HepG2 (cell line): ENCODE measurements at regions not wholly inside any gene's neighbourhood (a gene's known extent, or its start where the extent isn't known, plus 50 kb on each side); places are given as distances from the start of the nearest gene placed in this dataset.

Experiments
- ATAC-seq: fragments of 200-7000 bp; cut with Tn5 transposase; 3 replicates; pipeline ENCODE4 v1.9.1; 2020; ENCODE audit warnings: mild to moderate bottlenecking, moderate library complexity
- BruUV-seq: library from RNA; stranded (reverse); fragments of 400-500 nt; replicated peaks from 2 replicates; lab custom pipeline; 2021; lab: Mats Ljungman, UMichigan
- CTCF ChIA-PET: fragments of 300-600 bp; formaldehyde crosslinking; extraction: SDS; loops from one replicate; lab custom pipeline; 2021; ENCODE audit warnings: low total read pairs, inconsistent platforms, low intra/inter-chr PET ratio; lab: Yijun Ruan, JAX
- POLR2A ChIA-PET: fragments of 350-600 bp; sonication (Branson Sonifier 250); formaldehyde crosslinking; loops from one replicate; lab custom pipeline; 2020; ENCODE audit warnings: antibody characterized with exemption, inconsistent platforms; lab: Yijun Ruan, JAX
- DNase-seq: peaks from one replicate; pipeline ENCODE4 v3.0.0-alpha.2; 2015; ENCODE audit warnings: low spot score
- FAIRE-seq: peaks from 3 replicates; lab custom pipeline; 2011; peaks lifted over from hg19 to GRCh38; lab: Jason Lieb, UNC
- H2AFZ ChIP-seq: one replicate; pipeline ENCODE4 v1.6.1; 2011; ENCODE audit warnings: low read length, inconsistent platforms
- H3K27ac ChIP-seq: fragments of 300-600 bp; 3 replicates; pipeline ENCODE4 v1.8.0; 2011; ENCODE audit warnings: mixed run types, mild to moderate bottlenecking, mixed read lengths, low read length, inconsistent platforms; ENCODE audit not compliant: insufficient read depth; ENCODE audit errors: extremely low read length
- H3K27me3 ChIP-seq, 2 experiments: fragments of 200-600 bp in 1 of 2; 2 replicates in 1 of 2; 3 replicates in 1 of 2; pipeline versions ENCODE4 v1.6.0 to v1.8.0; 2011; ENCODE audit warnings: low read length in 2 of 2, mild to moderate bottlenecking in 2 of 2, moderate library complexity in 2 of 2, inconsistent platforms in 1 of 2; ENCODE audit not compliant: insufficient read depth in 2 of 2, control insufficient read depth in 1 of 2
- H3K36me3 ChIP-seq, 2 experiments: fragments of 200-600 bp in 1 of 2; replicated peaks in 1 of 2; 2 replicates in 1 of 2; 3 replicates in 1 of 2; pipeline versions ENCODE4 v1.5.1 to v1.8.0; 2011; ENCODE audit warnings: low read length in 2 of 2, inconsistent platforms in 1 of 2; ENCODE audit not compliant: insufficient read depth in 2 of 2, control insufficient read depth in 1 of 2
- H3K4me1 ChIP-seq: 2 replicates; pipeline ENCODE4 v1.5.1; 2012; ENCODE audit warnings: low read length, inconsistent platforms; ENCODE audit not compliant: insufficient read depth
- H3K4me2 ChIP-seq: 2 replicates; pipeline ENCODE4 v1.6.0; 2011; ENCODE audit warnings: low read depth, low read length, inconsistent platforms
- H3K4me3 ChIP-seq, 3 experiments: fragments of 200-600 bp in 1 of 3; sonication (generic), shearing (Covaris generic) in 1 of 3; replicated peaks in 1 of 3; 2 replicates each; pipeline ENCODE4 v1.5.1; 2011 to 2016; ENCODE audit warnings: low read length in 3 of 3, inconsistent platforms in 2 of 3, low read depth in 2 of 3, mild to moderate bottlenecking in 2 of 3, control low read depth in 1 of 3, mixed read lengths in 1 of 3; ENCODE audit not compliant: insufficient read depth in 1 of 3
- H3K79me2 ChIP-seq: one replicate; pipeline ENCODE4 v1.6.1; 2011; ENCODE audit warnings: low read length, inconsistent platforms; ENCODE audit not compliant: insufficient read depth
- H3K9ac ChIP-seq: 2 replicates; pipeline ENCODE4 v1.6.0; 2011; ENCODE audit warnings: mild to moderate bottlenecking, low read depth, low read length, inconsistent platforms; ENCODE audit not compliant: insufficient read depth
- H3K9me3 ChIP-seq: 2 replicates; pipeline ENCODE4 v1.5.1; 2012; ENCODE audit warnings: mild to moderate bottlenecking, low read length
- H4K20me1 ChIP-seq: 2 replicates; pipeline ENCODE4 v1.6.0; 2011; ENCODE audit warnings: inconsistent platforms, mild to moderate bottlenecking, low read length, moderate library complexity; ENCODE audit not compliant: insufficient read depth
- CEBPB ChIP-seq: IDR thresholded peaks from 2 replicates; pipeline ENCODE4 v1.6.1; 2011; ENCODE audit warnings: low read depth, low read length, improper control_type of control experiment, borderline replicate concordance
- MAFF ChIP-seq: IDR thresholded peaks from 2 replicates; pipeline ENCODE4 v1.6.1; 2011; ENCODE audit warnings: low read depth, low read length, improper control_type of control experiment
- PCBP2 ChIP-seq: fragments of 200-400 bp; formaldehyde crosslinking; optimal IDR thresholded peaks from 2 replicates; pipeline ENCODE3; 2018; ENCODE audit warnings: low read length, low read depth; ENCODE audit not compliant: poor library complexity, severe bottlenecking
- PTBP1 ChIP-seq: fragments of 200-400 bp; formaldehyde crosslinking; IDR thresholded peaks from 2 replicates; pipeline ENCODE4 v1.6.1; 2018; ENCODE audit warnings: low read length, low read depth; ENCODE audit not compliant: poor library complexity, severe bottlenecking
- WIZ ChIP-seq: sonication (generic); formaldehyde crosslinking; IDR thresholded peaks from 2 replicates; pipeline ENCODE4 v1.5.1; 2020; ENCODE audit warnings: mild to moderate bottlenecking, missing genetic modification reagents
- XRCC5 ChIP-seq: fragments of 200-400 bp; formaldehyde crosslinking; optimal IDR thresholded peaks from 2 replicates; pipeline ENCODE3; 2017; ENCODE audit warnings: mild to moderate bottlenecking, low read length
- ZBTB38 ChIP-seq: sonication (generic); formaldehyde crosslinking; IDR thresholded peaks from 2 replicates; pipeline ENCODE4 v1.5.1; 2020; ENCODE audit warnings: mild to moderate bottlenecking, missing genetic modification reagents
- ZNF614 ChIP-seq: IDR thresholded peaks from 2 replicates; pipeline ENCODE4 v1.6.1; 2018; ENCODE audit warnings: missing biosample characterization, missing genetic modification reagents, inconsistent platforms, borderline replicate concordance
- WGBS: methylation state at CpG from one replicate; pipeline ENCODE4 v1.1.6; 2017; ENCODE audit warnings: low lambda C conversion rate; 5-methylcytosine and 5-hydroxymethylcytosine counted together
- in situ Hi-C: cut with HindIII; loops from 2 replicates; pipeline ENCODE4 v1.10.0; 2017; ENCODE audit warnings: low pct_unique_long_range_greater_than_20kb; ENCODE audit not compliant: extremely low pct_ligation_motif_present
- intact Hi-C: fragments of 100-400 bp; cut with micrococcal nuclease; formaldehyde crosslinking; loops from one replicate; pipeline ENCODE4 v1.10.0; 2022; ENCODE audit not compliant: unreplicated experiment
- TF ChIP-seq, protein P1 (sequence below): IDR thresholded peaks from 2 replicates; pipeline ENCODE4 v1.6.1; 2016; ENCODE audit warnings: missing biosample characterization, missing genetic modification reagents, low read depth
- TF ChIP-seq, protein P2 (sequence below): sonication (generic); formaldehyde crosslinking; IDR thresholded peaks from 2 replicates; pipeline ENCODE4 v1.4.0; 2020; ENCODE audit warnings: mild to moderate bottlenecking, low read depth, missing genetic modification reagents
- TF ChIP-seq, protein P3 (sequence below): sonication (generic); formaldehyde crosslinking; IDR thresholded peaks from 2 replicates; pipeline ENCODE4; 2020; ENCODE audit warnings: missing genetic modification reagents, mild to moderate bottlenecking, borderline replicate concordance
- TF ChIP-seq, protein P4 (sequence below): sonication (generic); formaldehyde crosslinking; IDR thresholded peaks from 2 replicates; pipeline ENCODE4 v1.4.0; 2020; ENCODE audit warnings: missing genetic modification reagents, borderline replicate concordance

DNA sequence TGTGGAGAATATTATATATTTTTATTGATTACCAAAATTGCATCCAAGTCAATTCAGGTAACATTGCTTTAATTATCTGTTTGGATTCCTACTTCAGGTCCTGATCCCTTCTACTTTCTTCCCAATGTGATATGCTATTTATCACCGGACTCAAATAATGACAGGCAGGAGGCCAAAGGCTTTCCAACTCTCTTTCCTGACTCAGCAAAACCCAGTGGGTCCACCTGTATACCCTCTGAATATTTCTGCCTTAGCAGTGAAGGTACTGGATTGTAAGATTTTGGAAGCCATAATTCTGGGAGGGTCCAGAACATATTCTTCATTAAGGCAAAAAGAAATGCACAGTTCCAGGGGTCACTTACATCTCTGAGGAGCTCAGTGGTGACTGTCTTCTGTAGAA, 260.2 kb upstream of the UBASH3B start (continued):
- TF ChIP-seq ZBTB38 (CRISPR knock-in tag) (no peak), PTBP1 (no peak), PCBP2 (no peak)
- TF ChIP-seq, protein P1, sequence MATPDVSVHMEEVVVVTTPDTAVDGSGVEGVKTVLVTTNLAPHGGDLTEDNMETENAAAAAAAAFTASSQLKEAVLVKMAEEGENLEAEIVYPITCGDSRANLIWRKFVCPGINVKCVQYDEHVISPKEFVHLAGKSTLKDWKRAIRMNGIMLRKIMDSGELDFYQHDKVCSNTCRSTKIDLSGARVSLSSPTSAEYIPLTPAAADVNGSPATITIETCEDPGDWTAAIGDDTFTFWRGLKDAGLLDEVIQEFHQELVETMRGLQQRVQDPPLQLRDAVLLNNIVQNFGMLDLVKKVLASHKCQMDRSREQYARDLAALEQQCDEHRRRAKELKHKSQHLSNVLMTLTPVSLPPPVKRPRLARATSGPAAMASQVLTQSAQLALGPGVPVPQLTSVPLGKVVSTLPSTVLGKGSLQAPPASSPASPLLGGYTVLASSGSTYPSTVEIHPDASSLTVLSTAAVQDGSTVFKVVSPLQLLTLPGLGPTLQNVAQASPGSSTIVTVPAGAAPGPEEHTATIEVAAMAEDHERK (CRISPR knock-in tag), result no peak

DNA sequence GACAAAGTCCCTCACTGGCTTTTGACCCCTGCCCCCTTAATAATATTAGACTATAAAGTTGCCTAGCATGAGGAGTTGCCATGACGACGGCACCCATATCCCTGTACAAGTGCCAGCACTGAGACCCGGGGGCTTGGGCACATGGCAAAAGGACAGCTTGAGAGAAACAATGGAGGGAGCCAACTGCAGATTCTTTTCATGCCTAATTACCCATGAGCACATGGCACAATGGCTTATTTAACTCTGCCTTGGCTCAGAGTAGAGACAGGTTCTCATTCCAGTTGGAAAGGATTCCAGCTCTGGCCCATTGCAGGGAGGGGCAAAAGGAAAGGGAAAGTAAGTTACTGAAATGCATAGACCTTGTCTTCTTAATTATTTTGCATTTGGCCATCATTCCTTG, 261.2 kb upstream of the UBASH3B start:
- Histone ChIP-seq H3K79me2 (no peaks in the 10 kb centered on the region), H3K9me3 (no peaks in the 10 kb centered on the region), H4K20me1 (no peaks in the 10 kb centered on the region), H3K4me2 (no peak overlapping the region), H3K27ac (no peak overlapping the region), H3K27me3 (no peaks in the 10 kb centered on the region), H3K4me1 (no peaks in the 10 kb centered on the region), H3K36me3 (no peaks in the 10 kb centered on the region), H3K4me3 (no peak overlapping the region), H2AFZ (no peak overlapping the region), H3K9ac (no peak overlapping the region)
- 58% methylated on average over 3 of the region's 3 CpGs for WGBS
- ChIA-PET CTCF (no interaction called here), POLR2A (no interaction called here)
- no peak for FAIRE-seq
- intact Hi-C loops (no loop called here), in situ Hi-C loops (no loop called here)
- BruUV-seq, result no TSS peak
- ATAC-seq, result no peak
- no peak for DNase-seq
- TF ChIP-seq ZNF614 (no peak), MAFF (no peak), CEBPB (no peak), WIZ (CRISPR knock-in tag) (no peak), XRCC5 (no peak)
- TF ChIP-seq, protein P2, sequence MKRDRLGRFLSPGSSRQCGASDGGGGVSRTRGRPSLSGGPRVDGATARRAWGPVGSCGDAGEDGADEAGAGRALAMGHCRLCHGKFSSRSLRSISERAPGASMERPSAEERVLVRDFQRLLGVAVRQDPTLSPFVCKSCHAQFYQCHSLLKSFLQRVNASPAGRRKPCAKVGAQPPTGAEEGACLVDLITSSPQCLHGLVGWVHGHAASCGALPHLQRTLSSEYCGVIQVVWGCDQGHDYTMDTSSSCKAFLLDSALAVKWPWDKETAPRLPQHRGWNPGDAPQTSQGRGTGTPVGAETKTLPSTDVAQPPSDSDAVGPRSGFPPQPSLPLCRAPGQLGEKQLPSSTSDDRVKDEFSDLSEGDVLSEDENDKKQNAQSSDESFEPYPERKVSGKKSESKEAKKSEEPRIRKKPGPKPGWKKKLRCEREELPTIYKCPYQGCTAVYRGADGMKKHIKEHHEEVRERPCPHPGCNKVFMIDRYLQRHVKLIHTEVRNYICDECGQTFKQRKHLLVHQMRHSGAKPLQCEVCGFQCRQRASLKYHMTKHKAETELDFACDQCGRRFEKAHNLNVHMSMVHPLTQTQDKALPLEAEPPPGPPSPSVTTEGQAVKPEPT (CRISPR knock-in tag), result no peak
- TF ChIP-seq, protein P3, sequence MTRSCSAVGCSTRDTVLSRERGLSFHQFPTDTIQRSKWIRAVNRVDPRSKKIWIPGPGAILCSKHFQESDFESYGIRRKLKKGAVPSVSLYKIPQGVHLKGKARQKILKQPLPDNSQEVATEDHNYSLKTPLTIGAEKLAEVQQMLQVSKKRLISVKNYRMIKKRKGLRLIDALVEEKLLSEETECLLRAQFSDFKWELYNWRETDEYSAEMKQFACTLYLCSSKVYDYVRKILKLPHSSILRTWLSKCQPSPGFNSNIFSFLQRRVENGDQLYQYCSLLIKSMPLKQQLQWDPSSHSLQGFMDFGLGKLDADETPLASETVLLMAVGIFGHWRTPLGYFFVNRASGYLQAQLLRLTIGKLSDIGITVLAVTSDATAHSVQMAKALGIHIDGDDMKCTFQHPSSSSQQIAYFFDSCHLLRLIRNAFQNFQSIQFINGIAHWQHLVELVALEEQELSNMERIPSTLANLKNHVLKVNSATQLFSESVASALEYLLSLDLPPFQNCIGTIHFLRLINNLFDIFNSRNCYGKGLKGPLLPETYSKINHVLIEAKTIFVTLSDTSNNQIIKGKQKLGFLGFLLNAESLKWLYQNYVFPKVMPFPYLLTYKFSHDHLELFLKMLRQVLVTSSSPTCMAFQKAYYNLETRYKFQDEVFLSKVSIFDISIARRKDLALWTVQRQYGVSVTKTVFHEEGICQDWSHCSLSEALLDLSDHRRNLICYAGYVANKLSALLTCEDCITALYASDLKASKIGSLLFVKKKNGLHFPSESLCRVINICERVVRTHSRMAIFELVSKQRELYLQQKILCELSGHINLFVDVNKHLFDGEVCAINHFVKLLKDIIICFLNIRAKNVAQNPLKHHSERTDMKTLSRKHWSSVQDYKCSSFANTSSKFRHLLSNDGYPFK (CRISPR knock-in tag), result no peak
- TF ChIP-seq, protein P4, sequence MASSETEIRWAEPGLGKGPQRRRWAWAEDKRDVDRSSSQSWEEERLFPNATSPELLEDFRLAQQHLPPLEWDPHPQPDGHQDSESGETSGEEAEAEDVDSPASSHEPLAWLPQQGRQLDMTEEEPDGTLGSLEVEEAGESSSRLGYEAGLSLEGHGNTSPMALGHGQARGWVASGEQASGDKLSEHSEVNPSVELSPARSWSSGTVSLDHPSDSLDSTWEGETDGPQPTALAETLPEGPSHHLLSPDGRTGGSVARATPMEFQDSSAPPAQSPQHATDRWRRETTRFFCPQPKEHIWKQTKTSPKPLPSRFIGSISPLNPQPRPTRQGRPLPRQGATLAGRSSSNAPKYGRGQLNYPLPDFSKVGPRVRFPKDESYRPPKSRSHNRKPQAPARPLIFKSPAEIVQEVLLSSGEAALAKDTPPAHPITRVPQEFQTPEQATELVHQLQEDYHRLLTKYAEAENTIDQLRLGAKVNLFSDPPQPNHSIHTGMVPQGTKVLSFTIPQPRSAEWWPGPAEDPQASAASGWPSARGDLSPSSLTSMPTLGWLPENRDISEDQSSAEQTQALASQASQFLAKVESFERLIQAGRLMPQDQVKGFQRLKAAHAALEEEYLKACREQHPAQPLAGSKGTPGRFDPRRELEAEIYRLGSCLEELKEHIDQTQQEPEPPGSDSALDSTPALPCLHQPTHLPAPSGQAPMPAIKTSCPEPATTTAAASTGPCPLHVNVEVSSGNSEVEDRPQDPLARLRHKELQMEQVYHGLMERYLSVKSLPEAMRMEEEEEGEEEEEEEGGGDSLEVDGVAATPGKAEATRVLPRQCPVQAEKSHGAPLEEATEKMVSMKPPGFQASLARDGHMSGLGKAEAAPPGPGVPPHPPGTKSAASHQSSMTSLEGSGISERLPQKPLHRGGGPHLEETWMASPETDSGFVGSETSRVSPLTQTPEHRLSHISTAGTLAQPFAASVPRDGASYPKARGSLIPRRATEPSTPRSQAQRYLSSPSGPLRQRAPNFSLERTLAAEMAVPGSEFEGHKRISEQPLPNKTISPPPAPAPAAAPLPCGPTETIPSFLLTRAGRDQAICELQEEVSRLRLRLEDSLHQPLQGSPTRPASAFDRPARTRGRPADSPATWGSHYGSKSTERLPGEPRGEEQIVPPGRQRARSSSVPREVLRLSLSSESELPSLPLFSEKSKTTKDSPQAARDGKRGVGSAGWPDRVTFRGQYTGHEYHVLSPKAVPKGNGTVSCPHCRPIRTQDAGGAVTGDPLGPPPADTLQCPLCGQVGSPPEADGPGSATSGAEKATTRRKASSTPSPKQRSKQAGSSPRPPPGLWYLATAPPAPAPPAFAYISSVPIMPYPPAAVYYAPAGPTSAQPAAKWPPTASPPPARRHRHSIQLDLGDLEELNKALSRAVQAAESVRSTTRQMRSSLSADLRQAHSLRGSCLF, result no peak
